Mesothelial cell of epicardium (in vitro differentiated cells): ENCODE measurements at regions not wholly inside any gene's neighbourhood (a gene's known extent, or its start where the extent isn't known, plus 50 kb on each side); places are given as distances from the start of the nearest gene placed in this dataset.

Experiments
- DNase-seq, 2 experiments: peaks; one replicate each; pipeline ENCODE4 v3.0.0; 2021; ENCODE audit warnings: low spot score in 2 of 2; ENCODE audit not compliant: unreplicated experiment in 2 of 2
- H3K27ac Mint-ChIP-seq: 2 replicates; pipeline ENCODE4 v1.8.0; 2021; ENCODE audit warnings: mixed read lengths
- H3K27me3 Mint-ChIP-seq: 2 replicates; pipeline ENCODE4 v1.8.0; 2021; ENCODE audit warnings: low read depth, mixed read lengths
- H3K36me3 Mint-ChIP-seq: 2 replicates; pipeline ENCODE4 v1.8.0; 2021; ENCODE audit warnings: mixed read lengths
- H3K4me1 Mint-ChIP-seq: 2 replicates; pipeline ENCODE4 v1.8.0; 2021; ENCODE audit warnings: mixed read lengths
- H3K4me3 Mint-ChIP-seq: 2 replicates; pipeline ENCODE4 v1.8.0; 2021; ENCODE audit warnings: mild to moderate bottlenecking, moderate library complexity, mixed read lengths
- H3K9me3 Mint-ChIP-seq: 2 replicates; pipeline ENCODE4 v1.8.0; 2021; ENCODE audit warnings: mixed read lengths
- TF ChIP-seq, protein P1 (sequence below): fragments of 200-600 bp; sonication (generic); IDR thresholded peaks from one replicate; pipeline ENCODE4 v1.5.0; 2021; ENCODE audit warnings: antibody characterized with exemption; ENCODE audit not compliant: unreplicated experiment

DNA sequence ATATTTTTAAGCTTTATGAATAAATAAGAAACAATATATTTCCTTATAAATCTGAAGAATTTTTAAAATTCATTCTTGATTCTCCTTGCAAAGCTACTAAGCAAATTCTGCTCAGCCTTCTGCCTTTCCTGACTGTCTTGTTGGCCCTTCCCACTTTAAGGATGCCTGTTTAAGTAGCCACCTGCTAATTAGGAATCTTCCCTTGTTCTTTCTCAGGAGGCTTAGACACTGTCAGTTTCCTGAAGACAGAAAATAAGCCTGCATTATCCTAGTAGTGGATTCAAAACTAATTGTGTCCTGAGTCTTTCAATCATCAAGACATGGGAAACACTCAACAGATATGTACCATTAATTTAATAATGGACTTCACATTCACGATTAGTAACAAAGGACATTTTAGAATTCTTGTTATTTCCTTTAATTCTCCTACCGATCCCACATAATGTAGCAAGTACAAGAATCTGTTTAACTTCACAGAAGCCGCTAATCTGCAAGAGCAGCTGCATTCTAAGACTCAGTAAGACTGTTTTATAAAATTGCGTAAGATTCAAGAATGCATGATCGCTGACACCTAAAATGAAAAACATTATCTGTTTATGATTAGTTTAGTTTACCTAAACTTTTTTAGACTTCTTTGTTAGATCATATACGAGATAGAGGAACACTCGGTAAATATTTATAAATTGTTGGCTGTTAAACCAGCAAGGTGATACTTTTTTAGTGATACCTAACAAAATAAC is 445.4 kb upstream of the DSEL start:
- H3K4me1 Mint-ChIP-seq, result no peaks in the 10 kb centered on the region
- no peak overlapping the region for H3K4me3 Mint-ChIP-seq
- TF ChIP-seq, protein P1, sequence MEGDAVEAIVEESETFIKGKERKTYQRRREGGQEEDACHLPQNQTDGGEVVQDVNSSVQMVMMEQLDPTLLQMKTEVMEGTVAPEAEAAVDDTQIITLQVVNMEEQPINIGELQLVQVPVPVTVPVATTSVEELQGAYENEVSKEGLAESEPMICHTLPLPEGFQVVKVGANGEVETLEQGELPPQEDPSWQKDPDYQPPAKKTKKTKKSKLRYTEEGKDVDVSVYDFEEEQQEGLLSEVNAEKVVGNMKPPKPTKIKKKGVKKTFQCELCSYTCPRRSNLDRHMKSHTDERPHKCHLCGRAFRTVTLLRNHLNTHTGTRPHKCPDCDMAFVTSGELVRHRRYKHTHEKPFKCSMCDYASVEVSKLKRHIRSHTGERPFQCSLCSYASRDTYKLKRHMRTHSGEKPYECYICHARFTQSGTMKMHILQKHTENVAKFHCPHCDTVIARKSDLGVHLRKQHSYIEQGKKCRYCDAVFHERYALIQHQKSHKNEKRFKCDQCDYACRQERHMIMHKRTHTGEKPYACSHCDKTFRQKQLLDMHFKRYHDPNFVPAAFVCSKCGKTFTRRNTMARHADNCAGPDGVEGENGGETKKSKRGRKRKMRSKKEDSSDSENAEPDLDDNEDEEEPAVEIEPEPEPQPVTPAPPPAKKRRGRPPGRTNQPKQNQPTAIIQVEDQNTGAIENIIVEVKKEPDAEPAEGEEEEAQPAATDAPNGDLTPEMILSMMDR, result no peak
- no peaks in the 10 kb centered on the region for H3K9me3 Mint-ChIP-seq
- peaks cover 2% of the 10 kb centered on the region for H3K27me3 Mint-ChIP-seq
- H3K27ac Mint-ChIP-seq, result no peak overlapping the region
- H3K36me3 Mint-ChIP-seq, result no peaks in the 10 kb centered on the region
- no peak for DNase-seq

DNA sequence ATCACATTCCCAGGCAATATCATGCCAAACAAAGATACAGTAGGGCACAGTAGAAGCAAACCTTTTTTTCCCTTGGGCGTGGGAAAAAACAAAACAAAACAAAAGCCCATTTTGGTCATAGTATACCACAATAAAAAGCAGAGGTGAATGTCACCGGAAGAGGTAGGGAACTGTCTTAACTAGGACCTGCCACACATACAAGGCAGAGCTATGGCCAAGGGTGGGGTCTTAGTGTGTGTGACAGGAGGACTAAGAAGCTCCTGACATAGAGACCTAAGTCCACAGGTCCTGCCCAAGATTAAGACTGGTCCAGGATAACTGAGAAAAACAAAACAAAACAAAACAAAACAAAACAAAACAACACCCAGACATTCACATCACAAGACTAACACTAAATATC is 441.2 kb upstream of the DSEL start:
- Mint-ChIP-seq H3K9me3 (no peaks in the 10 kb centered on the region), H3K4me1 (no peaks in the 10 kb centered on the region), H3K27ac (no peak overlapping the region), H3K4me3 (no peak overlapping the region), H3K36me3 (no peaks in the 10 kb centered on the region), H3K27me3 (peaks cover 7% of the 10 kb centered on the region)
- no peak for DNase-seq
- TF ChIP-seq, protein P1, result no peak

DNA sequence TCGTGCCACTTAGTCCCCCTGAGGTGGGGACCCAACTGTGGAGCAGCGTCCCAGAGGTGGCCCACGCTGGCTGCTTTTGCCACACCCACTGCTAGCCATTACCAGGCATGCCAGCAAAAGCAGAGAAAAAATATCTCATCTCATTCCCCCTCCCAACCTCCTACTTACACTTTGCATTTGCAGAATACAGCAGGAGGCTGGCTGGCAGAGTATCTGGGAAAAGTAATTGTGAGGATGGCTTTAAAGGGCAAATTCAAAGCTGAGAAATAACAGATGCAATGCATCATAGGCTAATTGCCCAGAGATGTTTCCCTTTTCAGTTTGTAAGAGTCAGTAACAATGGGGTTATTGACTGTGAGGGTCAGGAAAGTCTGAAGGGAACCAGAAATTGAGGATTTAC is 438.1 kb upstream of the DSEL start:
- DNase-seq, result no peak
- peaks cover 7% of the 10 kb centered on the region for H3K27me3 Mint-ChIP-seq
- H3K27ac Mint-ChIP-seq, result no peak overlapping the region
- no peaks in the 10 kb centered on the region for H3K9me3 Mint-ChIP-seq
- H3K36me3 Mint-ChIP-seq, result no peaks in the 10 kb centered on the region
- H3K4me1 Mint-ChIP-seq, result no peaks in the 10 kb centered on the region
- TF ChIP-seq, protein P1, result no peak
- H3K4me3 Mint-ChIP-seq, result no peak overlapping the region

DNA sequence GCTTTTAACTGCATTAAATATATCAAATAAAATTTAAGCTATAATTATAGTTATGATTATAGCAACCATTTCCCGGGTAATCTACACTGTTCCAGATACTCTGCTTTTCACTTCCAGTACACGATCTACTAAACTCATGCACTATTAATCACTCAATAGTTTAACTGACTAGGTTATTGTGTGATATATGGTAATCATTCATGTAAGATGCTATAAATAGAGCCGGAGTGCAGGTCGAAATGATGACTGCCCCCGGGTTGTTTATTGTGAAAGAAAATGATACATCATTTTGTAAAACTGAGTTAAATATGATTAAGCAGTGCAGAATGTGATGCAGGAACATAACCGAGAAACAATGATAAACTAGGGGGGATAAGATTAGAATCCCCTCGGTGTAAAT is 434.6 kb upstream of the DSEL start:
- TF ChIP-seq, protein P1, result no peak
- H3K27ac Mint-ChIP-seq, result no peak overlapping the region
- no peaks in the 10 kb centered on the region for H3K36me3 Mint-ChIP-seq
- no peaks in the 10 kb centered on the region for H3K4me1 Mint-ChIP-seq
- H3K27me3 Mint-ChIP-seq, result peaks cover 3% of the 10 kb centered on the region
- DNase-seq, result no peak
- H3K9me3 Mint-ChIP-seq, result no peaks in the 10 kb centered on the region
- no peak overlapping the region for H3K4me3 Mint-ChIP-seq

DNA sequence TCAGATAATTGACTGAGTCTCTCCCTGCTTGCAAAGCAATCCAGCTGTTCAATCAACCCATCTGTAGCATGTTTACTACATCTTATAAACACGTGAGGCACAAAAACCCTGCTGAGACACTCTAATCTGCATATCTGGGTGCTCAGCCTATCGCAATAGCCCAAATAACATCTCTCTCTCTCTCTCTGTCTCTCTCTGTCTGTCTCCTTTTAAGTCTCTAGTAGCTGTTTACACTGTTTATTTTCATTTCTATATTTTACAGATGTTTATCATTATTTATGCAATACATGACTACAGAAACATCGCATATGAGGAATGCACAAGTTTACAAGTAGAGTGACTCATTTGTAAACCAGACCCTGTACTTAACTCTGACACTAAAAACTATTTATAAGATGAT is 422.1 kb upstream of the DSEL start:
- H3K27ac Mint-ChIP-seq, result no peak overlapping the region

More for the DNA sequence above, 422.1 kb upstream of the DSEL start:
- DNase-seq, result no peak
- Mint-ChIP-seq H3K4me1 (peaks cover 3% of the 10 kb centered on the region), H3K9me3 (peaks cover 9% of the 10 kb centered on the region), H3K27me3 (no peaks in the 10 kb centered on the region), H3K36me3 (no peaks in the 10 kb centered on the region), H3K4me3 (no peak overlapping the region)
- TF ChIP-seq, protein P1, result no peak
